OCI-LY7 (cell line): ENCODE measurements at regions not wholly inside any gene's neighbourhood (a gene's known extent, or its start where the extent isn't known, plus 50 kb on each side); places are given as distances from the start of the nearest gene placed in this dataset.

Experiments used
- CTCF ChIP-seq: fragments of 200-600 bp; sonication (generic); conservative IDR thresholded peaks from 2 replicates; pipeline ENCODE4 v1.5.1; 2014; ENCODE audit warnings: mild to moderate bottlenecking, antibody characterized with exemption, low read length, moderate library complexity, mixed read lengths
- EZH2phosphoT487 ChIP-seq: fragments of 200-600 bp; sonication (generic); IDR thresholded peaks from 2 replicates; pipeline ENCODE4 v1.6.1; 2018; ENCODE audit warnings: low read depth, borderline replicate concordance, mild to moderate bottlenecking, mixed run types, antibody characterized with exemption, low read length, moderate library complexity, mixed read lengths

DNA sequence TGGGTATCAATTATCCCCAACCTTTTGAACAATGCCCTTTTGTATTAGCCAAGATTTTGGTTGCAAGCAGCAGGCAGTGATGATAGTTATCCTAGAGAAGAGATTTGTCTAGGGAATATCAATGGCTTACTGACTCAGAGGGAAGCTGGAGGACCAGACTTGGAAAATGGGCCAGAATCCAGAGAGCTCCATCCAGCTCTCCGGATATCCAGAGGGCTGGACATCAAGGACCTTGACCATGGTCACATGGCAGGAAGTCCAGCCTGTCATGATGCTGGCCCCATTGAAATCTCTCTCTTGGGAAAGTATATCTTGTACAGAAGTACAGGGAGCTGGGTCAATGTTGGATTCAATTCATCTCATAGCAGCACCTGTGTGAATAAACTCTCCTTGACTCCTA is 148.5 kb upstream of the PDZRN3 start:
- no peak for TF ChIP-seq CTCF
- no peak for TF ChIP-seq EZH2phosphoT487
